DND-41 (cell line): ENCODE measurements at regions not wholly inside any gene's neighbourhood (a gene's known extent, or its start where the extent isn't known, plus 50 kb on each side); places are given as distances from the start of the nearest gene placed in this dataset.

Experiments used
- CTCF ChIP-seq: IDR thresholded peaks from 2 replicates; pipeline ENCODE4 v1.5.1; 2012; ENCODE audit warnings: borderline replicate concordance, low read length, moderate library complexity, mild to moderate bottlenecking; ENCODE audit not compliant: poor library complexity, severe bottlenecking; ENCODE audit errors: extremely low read depth
- EZH2 ChIP-seq: IDR thresholded peaks from 3 replicates; pipeline ENCODE4 v1.6.1; 2012; ENCODE audit warnings: borderline replicate concordance, low read depth, mild to moderate bottlenecking, moderate library complexity, low read length, inconsistent platforms; ENCODE audit not compliant: severe bottlenecking

GRCh38 chr10:28060031-28060607 lies 61.2 kb upstream of the ODAD2 start:
- TF ChIP-seq EZH2 (no peak), CTCF (no peak)
